ENCODE measurements at regions not wholly inside any gene's neighbourhood (a gene's known extent, or its start where the extent isn't known, plus 50 kb on each side); places are given as distances from the start of the nearest gene placed in this dataset.
"Not testable (repeated sequence)": the region's sequence is repeated elsewhere in the genome, so short reads cannot be mapped to it uniquely, and the experiment has no call there.

- DNase-seq, result no peak
These were observed 505.5 kb downstream of the NEBL start for GRCh38 chr10:20391629-20392028.

- no peak for DNase-seq
These were observed 515.4 kb downstream of the NEBL start for GRCh38 chr10:20381761-20382160.

- no peak for DNase-seq
These were observed 516.7 kb downstream of the NEBL start for GRCh38 chr10:20380401-20380800.

- DNase-seq, result no peak
These were observed 524.4 kb downstream of the NEBL start for GRCh38 chr10:20372748-20373147.

- DNase-seq, result not testable (repeated sequence)
These were observed 526.1 kb downstream of the NEBL start for GRCh38 chr10:20370977-20371533.

GRCh38 chr10:20369863-20370736 lies 527.0 kb downstream of the NEBL start:
- DNase-seq, result no peak

GRCh38 chr10:20363684-20364083 lies 533.4 kb downstream of the NEBL start:
- no peak for DNase-seq

GRCh38 chr10:20355915-20356314 lies 539.7 kb downstream of the PLXDC2 start:
- no peak for DNase-seq

- DNase-seq, result no peak
These were observed 538.8 kb downstream of the PLXDC2 start for GRCh38 chr10:20355011-20355410.

GRCh38 chr10:20354166-20354565 lies 537.9 kb downstream of the PLXDC2 start:
- DNase-seq, result no peak

- no peak for DNase-seq
These were observed 534.3 kb downstream of the PLXDC2 start for GRCh38 chr10:20350509-20350908.

- DNase-seq, result no peak
These were observed 526.8 kb downstream of the PLXDC2 start for GRCh38 chr10:20343036-20343435.

Measured in NCI-H2029 treated with DMSO at 0.1 percent for 48 hours (cell line).